ENCODE measurements at regions not wholly inside any gene's neighbourhood (a gene's known extent, or its start where the extent isn't known, plus 50 kb on each side); places are given as distances from the start of the nearest gene placed in this dataset.
A peak's percentile ranks its signal among the peaks of the same experiment; 100 is the strongest.

GRCh38 chr4:140211693-140212092, 57.7 kb upstream of the MAML3 start:
- Histone ChIP-seq H3K4me1 (ENCODE audit: control insufficient read depth in 3 of 3, insufficient read depth in 2 of 3, low read depth in 1 of 3, low read length in 2 of 3) (peaks cover 2 to 27% (median 6%) of the 10 kb centered on the region in 3 donors), H3K9me3 (ENCODE audit: control insufficient read depth in 2 of 2, insufficient read depth in 1 of 2, low read depth in 1 of 2, low read length in 1 of 2) (peaks cover 0 to 6% of the 10 kb centered on the region in 2 donors), H3K4me3 (ENCODE audit: low read depth in 1 of 3, low read length in 3 of 3) (no peak overlapping the region), H3K27ac (ENCODE audit: low read depth in 1 of 3, low read length in 2 of 3) (peak overlapping the region in 2 of 3 donors; percentile 18 to 91), H3K36me3 (ENCODE audit: control insufficient read depth in 3 of 3, insufficient read depth in 2 of 3, low read depth in 1 of 3, low read length in 3 of 3) (no peaks in the 10 kb centered on the region), H3K27me3 (ENCODE audit: control insufficient read depth in 3 of 3, insufficient read depth in 3 of 3, low read length in 3 of 3) (no peaks in the 10 kb centered on the region)
- WGBS, 3 donors, result 71 to 89% (median 75%) methylated on average over 2 of the region's 2 CpGs
- FAIRE-seq, result no peak
- DNase-seq, result no peak

DNA sequence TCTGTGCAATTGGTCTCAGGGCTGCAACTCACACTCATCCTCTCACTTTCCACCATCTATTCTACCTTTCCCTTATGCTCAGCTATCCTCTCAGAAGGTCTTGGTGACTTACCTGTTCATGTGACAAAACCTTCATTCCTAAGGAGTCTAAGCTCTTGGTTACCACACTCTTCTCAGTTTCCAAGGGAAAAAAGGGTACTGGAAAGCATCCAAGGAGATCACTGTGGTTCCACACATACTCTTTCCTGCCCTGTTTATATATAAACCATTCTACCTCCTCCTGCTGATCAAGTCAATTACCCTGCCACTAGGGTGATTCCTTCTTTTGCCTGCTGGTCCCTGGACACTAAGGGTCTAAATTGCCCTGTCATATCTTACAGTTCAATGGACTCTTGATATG, 57.2 kb upstream of the MAML3 start:
- peaks cover 0 to 6% of the 10 kb centered on the region in 2 donors for H3K9me3 ChIP-seq (ENCODE audit: control insufficient read depth in 2 of 2, insufficient read depth in 1 of 2, low read depth in 1 of 2, low read length in 1 of 2)
- H3K4me3 ChIP-seq (ENCODE audit: low read depth in 1 of 3, low read length in 3 of 3), result no peak overlapping the region
- FAIRE-seq (no peak), DNase-seq (no peak)
- H3K27me3 ChIP-seq (ENCODE audit: control insufficient read depth in 3 of 3, insufficient read depth in 3 of 3, low read length in 3 of 3), result no peaks in the 10 kb centered on the region
- H3K4me1 ChIP-seq (ENCODE audit: control insufficient read depth in 3 of 3, insufficient read depth in 2 of 3, low read depth in 1 of 3, low read length in 2 of 3), result peaks cover 2 to 27% (median 6%) of the 10 kb centered on the region in 3 donors
- no peaks in the 10 kb centered on the region for H3K36me3 ChIP-seq (ENCODE audit: control insufficient read depth in 3 of 3, insufficient read depth in 2 of 3, low read depth in 1 of 3, low read length in 3 of 3)
- H3K27ac ChIP-seq (ENCODE audit: low read depth in 1 of 3, low read length in 2 of 3), result no peak overlapping the region

DNA sequence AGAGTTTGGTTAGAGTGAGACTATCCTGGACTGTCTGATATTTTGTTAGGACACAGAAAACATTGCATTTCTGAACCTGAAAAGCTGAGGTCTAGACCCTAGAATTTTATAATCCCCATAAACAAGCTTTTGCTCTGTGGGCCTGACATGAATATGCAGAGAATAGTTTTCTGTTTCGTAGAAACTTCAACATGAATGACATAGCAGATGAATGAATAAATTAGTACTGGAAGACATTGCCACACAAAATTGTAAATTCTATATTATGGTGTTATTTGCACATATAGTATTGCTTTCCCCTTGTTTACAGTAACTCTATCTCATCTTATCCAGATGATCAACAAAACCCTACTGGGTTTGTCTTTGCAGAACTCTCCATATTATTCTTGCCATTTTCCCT, 54.9 kb upstream of the MAML3 start:
- Histone ChIP-seq H3K27ac (ENCODE audit: low read depth in 1 of 3, low read length in 2 of 3) (no peak overlapping the region), H3K4me1 (ENCODE audit: control insufficient read depth in 3 of 3, insufficient read depth in 2 of 3, low read depth in 1 of 3, low read length in 2 of 3) (peaks cover 2 to 26% (median 6%) of the 10 kb centered on the region in 3 donors), H3K4me3 (ENCODE audit: low read depth in 1 of 3, low read length in 3 of 3) (no peak overlapping the region), H3K36me3 (ENCODE audit: control insufficient read depth in 3 of 3, insufficient read depth in 2 of 3, low read depth in 1 of 3, low read length in 3 of 3) (no peaks in the 10 kb centered on the region), H3K9me3 (ENCODE audit: control insufficient read depth in 2 of 2, insufficient read depth in 1 of 2, low read depth in 1 of 2, low read length in 1 of 2) (peaks cover 0 to 6% of the 10 kb centered on the region in 2 donors), H3K27me3 (ENCODE audit: control insufficient read depth in 3 of 3, insufficient read depth in 3 of 3, low read length in 3 of 3) (no peaks in the 10 kb centered on the region)
- no peak for DNase-seq
- WGBS, 3 donors, result 87 to 93% (median 92%) methylated on average over 1 of the region's 1 CpG
- no peak for FAIRE-seq

Data from small intestine (tissue), 7 donors.